ENCODE measurements at regions not wholly inside any gene's neighbourhood (a gene's known extent, or its start where the extent isn't known, plus 50 kb on each side); places are given as distances from the start of the nearest gene placed in this dataset.

GRCh38 chr6:142692942-142693341 lies 252.0 kb downstream of the HIVEP2 start:
- no peak overlapping the region for H3K4me3 ChIP-seq
- H3K4me1 ChIP-seq = peaks cover 10% of the 10 kb centered on the region; the same call in 2 of the 3 replicates
- DNase-seq (ENCODE audit: low read depth in 1 of 2, low spot score in 1 of 2) (peak; percentile 12 to 48), FAIRE-seq (no peak), ATAC-seq (peak; percentile 78 to 92; a peak in 5 of 6 replicates)
- H3K9me3 ChIP-seq = no peaks in the 10 kb centered on the region
- ChIA-PET CTCF (interaction anchor here (0.6 to 2.3 kb wide), 25 partner anchors 8 to 740 kb away, joined by 3 to 46 read pairs (median 4); no protein-coding TSS in a partner anchor), POLR2A (no interaction called here)
- peak overlapping the region; percentile 25; the same call in 1 of the 3 replicates for H3K4me2 ChIP-seq
- no peak for TF ChIP-seq KDM1A (IDR thresholded peaks at IDR 0.05; ENCODE audit: low read depth)
- TF ChIP-seq, protein P1, sequence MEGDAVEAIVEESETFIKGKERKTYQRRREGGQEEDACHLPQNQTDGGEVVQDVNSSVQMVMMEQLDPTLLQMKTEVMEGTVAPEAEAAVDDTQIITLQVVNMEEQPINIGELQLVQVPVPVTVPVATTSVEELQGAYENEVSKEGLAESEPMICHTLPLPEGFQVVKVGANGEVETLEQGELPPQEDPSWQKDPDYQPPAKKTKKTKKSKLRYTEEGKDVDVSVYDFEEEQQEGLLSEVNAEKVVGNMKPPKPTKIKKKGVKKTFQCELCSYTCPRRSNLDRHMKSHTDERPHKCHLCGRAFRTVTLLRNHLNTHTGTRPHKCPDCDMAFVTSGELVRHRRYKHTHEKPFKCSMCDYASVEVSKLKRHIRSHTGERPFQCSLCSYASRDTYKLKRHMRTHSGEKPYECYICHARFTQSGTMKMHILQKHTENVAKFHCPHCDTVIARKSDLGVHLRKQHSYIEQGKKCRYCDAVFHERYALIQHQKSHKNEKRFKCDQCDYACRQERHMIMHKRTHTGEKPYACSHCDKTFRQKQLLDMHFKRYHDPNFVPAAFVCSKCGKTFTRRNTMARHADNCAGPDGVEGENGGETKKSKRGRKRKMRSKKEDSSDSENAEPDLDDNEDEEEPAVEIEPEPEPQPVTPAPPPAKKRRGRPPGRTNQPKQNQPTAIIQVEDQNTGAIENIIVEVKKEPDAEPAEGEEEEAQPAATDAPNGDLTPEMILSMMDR (IDR thresholded peaks at IDR 0.05) = peak; percentile 82
- TF ChIP-seq ZFP36 (IDR thresholded peaks at IDR 0.05; ENCODE audit: borderline replicate concordance, partially characterized antibody) = no peak
- TF ChIP-seq MYC (IDR thresholded peaks at IDR 0.05; ENCODE audit: borderline replicate concordance, low read length) = no peak
- peak; percentile 89 to 93 for TF ChIP-seq RAD21 (conservative IDR thresholded peaks at IDR 0.05 in 1 of 2, IDR thresholded peaks at IDR 0.05 in 1 of 2)
- TF ChIP-seq JUNB (IDR thresholded peaks at IDR 0.05) = no peak
- TF ChIP-seq CBX8 (IDR thresholded peaks at IDR 0.05) = no peak
- TF ChIP-seq HOXB5 (CRISPR knock-in tag; IDR thresholded peaks at IDR 0.05) = no peak
- TF ChIP-seq CBX2 (IDR thresholded peaks at IDR 0.05; ENCODE audit: borderline replicate concordance, low read depth) = no peak
- TF ChIP-seq USF2 (IDR thresholded peaks at IDR 0.05) = no peak
- no peak for TF ChIP-seq ESRRA (IDR thresholded peaks at IDR 0.05; ENCODE audit: borderline replicate concordance, low read length)
- no peak for TF ChIP-seq POLR2A (IDR thresholded peaks at IDR 0.05; ENCODE audit: low read length)
- TF ChIP-seq, protein P2, sequence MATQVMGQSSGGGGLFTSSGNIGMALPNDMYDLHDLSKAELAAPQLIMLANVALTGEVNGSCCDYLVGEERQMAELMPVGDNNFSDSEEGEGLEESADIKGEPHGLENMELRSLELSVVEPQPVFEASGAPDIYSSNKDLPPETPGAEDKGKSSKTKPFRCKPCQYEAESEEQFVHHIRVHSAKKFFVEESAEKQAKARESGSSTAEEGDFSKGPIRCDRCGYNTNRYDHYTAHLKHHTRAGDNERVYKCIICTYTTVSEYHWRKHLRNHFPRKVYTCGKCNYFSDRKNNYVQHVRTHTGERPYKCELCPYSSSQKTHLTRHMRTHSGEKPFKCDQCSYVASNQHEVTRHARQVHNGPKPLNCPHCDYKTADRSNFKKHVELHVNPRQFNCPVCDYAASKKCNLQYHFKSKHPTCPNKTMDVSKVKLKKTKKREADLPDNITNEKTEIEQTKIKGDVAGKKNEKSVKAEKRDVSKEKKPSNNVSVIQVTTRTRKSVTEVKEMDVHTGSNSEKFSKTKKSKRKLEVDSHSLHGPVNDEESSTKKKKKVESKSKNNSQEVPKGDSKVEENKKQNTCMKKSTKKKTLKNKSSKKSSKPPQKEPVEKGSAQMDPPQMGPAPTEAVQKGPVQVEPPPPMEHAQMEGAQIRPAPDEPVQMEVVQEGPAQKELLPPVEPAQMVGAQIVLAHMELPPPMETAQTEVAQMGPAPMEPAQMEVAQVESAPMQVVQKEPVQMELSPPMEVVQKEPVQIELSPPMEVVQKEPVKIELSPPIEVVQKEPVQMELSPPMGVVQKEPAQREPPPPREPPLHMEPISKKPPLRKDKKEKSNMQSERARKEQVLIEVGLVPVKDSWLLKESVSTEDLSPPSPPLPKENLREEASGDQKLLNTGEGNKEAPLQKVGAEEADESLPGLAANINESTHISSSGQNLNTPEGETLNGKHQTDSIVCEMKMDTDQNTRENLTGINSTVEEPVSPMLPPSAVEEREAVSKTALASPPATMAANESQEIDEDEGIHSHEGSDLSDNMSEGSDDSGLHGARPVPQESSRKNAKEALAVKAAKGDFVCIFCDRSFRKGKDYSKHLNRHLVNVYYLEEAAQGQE (IDR thresholded peaks at IDR 0.05) = no peak
- TF ChIP-seq FOXS1 (CRISPR knock-in tag; IDR thresholded peaks at IDR 0.05) = no peak
- no peak for TF ChIP-seq EP300 (IDR thresholded peaks at IDR 0.05)
- peak; percentile 94 for TF ChIP-seq SMC3 (IDR thresholded peaks at IDR 0.05)
- TF ChIP-seq TFCP2L1 (CRISPR knock-in tag; IDR thresholded peaks at IDR 0.05) = no peak
- H3K27ac ChIP-seq = peak overlapping the region in 1 of 2 experiments; percentile 45; a peak in 2 of 6 replicates
- WGBS (ENCODE audit: missing lambda C conversion rate) = 34% methylated on average over 11 of the region's 11 CpGs

GRCh38 chr6:142693441-142693840 lies 251.5 kb downstream of the HIVEP2 start:
- POLR2A ChIA-PET = no interaction called here
- FAIRE-seq = no peak
- no peak overlapping the region for H3K4me3 ChIP-seq
- ATAC-seq = no peak
- no peak for DNase-seq (ENCODE audit: low read depth in 1 of 2, low spot score in 1 of 2)
- WGBS (ENCODE audit: missing lambda C conversion rate) = 67% methylated on average over 4 of the region's 4 CpGs
- no peaks in the 10 kb centered on the region for H3K9me3 ChIP-seq
- H3K4me2 ChIP-seq = no peak overlapping the region
- peak overlapping the region in 1 of 2 experiments; percentile 45; a peak in 2 of 6 replicates for H3K27ac ChIP-seq
- CTCF ChIA-PET = interaction anchor here (0.6 to 2.3 kb wide), 11 partner anchors 13 to 738 kb away, joined by 3 to 46 read pairs (median 3); no protein-coding TSS in a partner anchor
- peaks cover 10% of the 10 kb centered on the region; the same call in 2 of the 3 replicates for H3K4me1 ChIP-seq
- no peak for TF ChIP-seq HEYL (CRISPR knock-in tag; IDR thresholded peaks at IDR 0.05)
